CD14-positive monocyte (primary cell): ENCODE measurements at regions not wholly inside any gene's neighbourhood (a gene's known extent, or its start where the extent isn't known, plus 50 kb on each side); places are given as distances from the start of the nearest gene placed in this dataset.

Experiments
- DNase-seq, 3 donors: peaks; one replicate each; pipeline ENCODE4 v3.0.0-alpha.2; 2011 to 2022
- H2AFZ ChIP-seq: 2 replicates; pipeline ENCODE4 v1.6.0; 2012; ENCODE audit warnings: mild to moderate bottlenecking, low read depth, low read length, inconsistent platforms; ENCODE audit not compliant: insufficient read depth, poor library complexity, severe bottlenecking
- H3K27ac ChIP-seq, 2 donors: 1 replicate in 1 of 2; 2 replicates in 1 of 2; pipeline ENCODE4 v1.5.1; 2012 to 2013; ENCODE audit warnings: low read length in 2 of 2, control low read depth in 1 of 2, inconsistent platforms in 1 of 2, low read depth in 1 of 2, mild to moderate bottlenecking in 1 of 2
- H3K27me3 ChIP-seq, 2 donors: one replicate each; pipeline versions ENCODE4 v1.6.0 to v1.6.1; 2011 to 2013; ENCODE audit warnings: low read length in 2 of 2; ENCODE audit not compliant: control insufficient read depth in 2 of 2, insufficient read depth in 2 of 2
- H3K36me3 ChIP-seq, 2 donors: replicated peaks in 1 of 2; 1 replicate in 1 of 2; 2 replicates in 1 of 2; pipeline versions ENCODE4 v1.5.1 to v1.6.1; 2012 to 2013; ENCODE audit warnings: low read length in 2 of 2, control low read depth in 1 of 2, inconsistent platforms in 1 of 2, mild to moderate bottlenecking in 1 of 2; ENCODE audit not compliant: insufficient read depth in 2 of 2, control insufficient read depth in 1 of 2
- H3K4me1 ChIP-seq, 2 donors: 1 replicate in 1 of 2; 2 replicates in 1 of 2; pipeline versions ENCODE4 v1.5.1 to v1.6.1; 2012 to 2013; ENCODE audit warnings: low read length in 2 of 2, control low read depth in 1 of 2, inconsistent platforms in 1 of 2, mild to moderate bottlenecking in 1 of 2, moderate library complexity in 1 of 2; ENCODE audit not compliant: insufficient read depth in 2 of 2, control insufficient read depth in 1 of 2
- H3K4me2 ChIP-seq: replicated peaks from 2 replicates; pipeline ENCODE3; 2012; ENCODE audit warnings: low read length, moderate library complexity, mild to moderate bottlenecking; ENCODE audit not compliant: poor library complexity, severe bottlenecking; ENCODE audit errors: extremely low read depth
- H3K4me3 ChIP-seq, 3 experiments: fragments of 200-600 bp in 1 of 3; sonication (generic) in 1 of 3; replicated peaks in 1 of 3; 1 replicate in 2 of 3; 2 replicates in 1 of 3; pipeline ENCODE4 v1.5.1; 2011 to 2013; ENCODE audit warnings: low read length in 3 of 3, mild to moderate bottlenecking in 3 of 3, control low read depth in 2 of 3, low read depth in 2 of 3, inconsistent platforms in 1 of 3, moderate library complexity in 1 of 3
- H3K79me2 ChIP-seq: 2 replicates; pipeline ENCODE4 v1.6.0; 2012; ENCODE audit warnings: mild to moderate bottlenecking, control low read depth, inconsistent platforms, low read length, moderate library complexity; ENCODE audit not compliant: insufficient read depth
- H3K9ac ChIP-seq: 2 replicates; pipeline ENCODE4 v1.6.0; 2017; ENCODE audit warnings: low read length, mild to moderate bottlenecking; ENCODE audit not compliant: insufficient read depth, poor library complexity, severe bottlenecking
- H3K9me3 ChIP-seq, 2 donors: replicated peaks in 1 of 2; 1 replicate in 1 of 2; 2 replicates in 1 of 2; pipeline versions ENCODE4 v1.5.1 to v1.6.1; 2012 to 2013; ENCODE audit warnings: low read length in 2 of 2, control low read depth in 1 of 2; ENCODE audit not compliant: control insufficient read depth in 1 of 2, insufficient read depth in 1 of 2
- H4K20me1 ChIP-seq: 2 replicates; pipeline ENCODE4 v1.6.0; 2012; ENCODE audit warnings: mild to moderate bottlenecking, low read length, control low read depth, moderate library complexity; ENCODE audit not compliant: insufficient read depth
- H3K27ac Mint-ChIP-seq, 7 donors: one replicate each; pipeline ENCODE4 v1.8.0; 2020; ENCODE audit warnings: mild to moderate bottlenecking in 7 of 7, mixed read lengths in 7 of 7, moderate library complexity in 6 of 7, inconsistent platforms in 2 of 7
- H3K27me3 Mint-ChIP-seq, 3 donors: one replicate each; pipeline ENCODE4 v1.8.0; 2021 to 2022; ENCODE audit warnings: low read depth in 3 of 3, mild to moderate bottlenecking in 3 of 3, mixed read lengths in 3 of 3, moderate library complexity in 3 of 3, inconsistent platforms in 1 of 3
- H3K36me3 Mint-ChIP-seq, 2 donors: one replicate each; pipeline ENCODE4 v1.8.0; 2020; ENCODE audit warnings: mixed read lengths in 2 of 2, inconsistent platforms in 1 of 2, mild to moderate bottlenecking in 1 of 2
- H3K4me1 Mint-ChIP-seq: one replicate; pipeline ENCODE4 v1.8.0; 2020; ENCODE audit warnings: mild to moderate bottlenecking, mixed read lengths
- H3K4me3 Mint-ChIP-seq, 2 donors: one replicate each; pipeline ENCODE4 v1.8.0; 2020; ENCODE audit warnings: mild to moderate bottlenecking in 2 of 2, mixed read lengths in 2 of 2, moderate library complexity in 1 of 2
- H3K9me3 Mint-ChIP-seq, 7 donors: one replicate each; pipeline ENCODE4 v1.8.0; 2020 to 2022; ENCODE audit warnings: mixed read lengths in 7 of 7, mild to moderate bottlenecking in 6 of 7, moderate library complexity in 6 of 7, inconsistent platforms in 2 of 7
- CTCF ChIP-seq: fragments of 200-600 bp; IDR thresholded peaks from one replicate; pipeline ENCODE4 v1.8.0; 2022; ENCODE audit warnings: antibody characterized with exemption, mild to moderate bottlenecking
- WGBS: methylation state at CpG from one replicate; pipeline ENCODE4 v1.1.5; 2013; ENCODE audit warnings: missing lambda C conversion rate; ENCODE audit not compliant: insufficient coverage; 5-methylcytosine and 5-hydroxymethylcytosine counted together
- intact Hi-C, 2 donors: fragments of 100-400 bp; cut with micrococcal nuclease; formaldehyde crosslinking; loops; one replicate each; pipeline versions ENCODE4 v1.15.0 to v1.15.1; 2023

- no peak for DNase-seq
- 0% methylated on average over 2 of the region's 3 CpGs for WGBS
- intact Hi-C loops: no loop called here
- Mint-ChIP-seq H3K4me1 (peaks cover 13% of the 10 kb centered on the region), H3K36me3 (no peaks in the 10 kb centered on the region), H3K9me3 (peaks cover 0 to 2% (median 0%) of the 10 kb centered on the region in 7 donors), H3K27ac (no peak overlapping the region), H3K27me3 (peaks cover 22 to 54% (median 27%) of the 10 kb centered on the region in 3 donors), H3K4me3 (no peak overlapping the region)
- no peak for TF ChIP-seq CTCF
- Histone ChIP-seq H3K79me2 (no peaks in the 10 kb centered on the region), H2AFZ (no peak overlapping the region), H3K27ac (no peak overlapping the region), H3K4me2 (no peak overlapping the region), H3K4me3 (no peak overlapping the region), H3K4me1 (no peaks in the 10 kb centered on the region), H3K9me3 (no peaks in the 10 kb centered on the region), H3K36me3 (no peaks in the 10 kb centered on the region), H3K27me3 (peaks cover 0 to 3% of the 10 kb centered on the region in 2 donors), H3K9ac (no peak overlapping the region), H4K20me1 (no peaks in the 10 kb centered on the region)
These were observed 90.8 kb downstream of the LHX2 start for GRCh38 chr9:124102363-124102762.

GRCh38 chr9:124105266-124105665, 93.7 kb downstream of the LHX2 start:
- no peak for DNase-seq
- peaks cover 0 to 3% of the 10 kb centered on the region in 2 donors for H3K27me3 ChIP-seq
- no peak overlapping the region for H3K4me3 Mint-ChIP-seq
- H3K4me1 Mint-ChIP-seq: peaks cover 7% of the 10 kb centered on the region
- H3K27ac Mint-ChIP-seq: peak overlapping the region in 1 of 7 donors; percentile 8
- H3K36me3 ChIP-seq: no peaks in the 10 kb centered on the region
- no peak overlapping the region for H3K27ac ChIP-seq
- H3K4me3 ChIP-seq: no peak overlapping the region
- H4K20me1 ChIP-seq: no peaks in the 10 kb centered on the region
- H3K36me3 Mint-ChIP-seq: no peaks in the 10 kb centered on the region
- H3K4me1 ChIP-seq: no peaks in the 10 kb centered on the region
- WGBS: 87% methylated on average over 3 of the region's 3 CpGs
- no peak for TF ChIP-seq CTCF
- H3K9me3 ChIP-seq: no peaks in the 10 kb centered on the region
- intact Hi-C loops: no loop called here
- no peaks in the 10 kb centered on the region for H3K79me2 ChIP-seq
- peaks cover 0 to 1% (median 0%) of the 10 kb centered on the region in 7 donors for H3K9me3 Mint-ChIP-seq
- peaks cover 14 to 36% (median 20%) of the 10 kb centered on the region in 3 donors for H3K27me3 Mint-ChIP-seq
- no peak overlapping the region for H2AFZ ChIP-seq
- no peak overlapping the region for H3K4me2 ChIP-seq
- H3K9ac ChIP-seq: no peak overlapping the region
